HG03575 (cell line): ENCODE measurements at regions not wholly inside any gene's neighbourhood (a gene's known extent, or its start where the extent isn't known, plus 50 kb on each side); places are given as distances from the start of the nearest gene placed in this dataset.
"Not testable (repeated sequence)": the region's sequence is repeated elsewhere in the genome, so short reads cannot be mapped to it uniquely, and the experiment has no call there.

Experiments
- ATAC-seq: cut with Tn5 transposase; IDR thresholded peaks from one replicate; pipeline ENCODE4 v1.9.1; 2021; ENCODE audit not compliant: unreplicated experiment, insufficient number of reproducible peaks, low FRiP score; ENCODE audit errors: extremely low read depth

GRCh38 chr1:146535575-146535974 lies 306.8 kb upstream of the NOTCH2NLA start:
- ATAC-seq: not testable (repeated sequence)

GRCh38 chr1:146530958-146531357 lies 302.1 kb upstream of the NOTCH2NLA start:
- not testable (repeated sequence) for ATAC-seq

DNA sequence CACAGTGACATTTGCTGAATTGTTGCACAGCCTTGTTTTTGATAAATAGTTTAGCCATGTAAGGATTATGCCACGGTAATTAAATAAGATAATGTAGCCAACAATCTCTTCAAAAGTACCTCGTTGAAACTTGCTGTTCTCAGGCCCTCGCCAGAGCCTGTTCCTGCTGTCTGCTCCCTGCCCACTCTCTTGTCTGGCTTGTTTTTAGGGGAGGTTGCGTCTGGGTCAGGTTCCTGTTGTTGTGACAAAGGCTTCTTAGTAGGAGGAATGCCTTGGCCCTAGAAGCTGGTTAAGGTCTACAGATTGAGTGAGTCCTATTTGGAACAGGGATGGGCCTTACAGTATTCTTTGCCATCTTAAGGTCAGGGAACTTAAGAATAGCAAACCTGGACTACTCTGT lies 294.0 kb upstream of the NOTCH2NLA start:
- not testable (repeated sequence) for ATAC-seq

- not testable (repeated sequence) for ATAC-seq
Measured at GRCh38 chr1:146522345-146522744, 293.5 kb upstream of the NOTCH2NLA start.

- ATAC-seq: not testable (repeated sequence)
Measured at GRCh38 chr1:146521804-146522203, 293.0 kb upstream of the NOTCH2NLA start.

- ATAC-seq: not testable (repeated sequence)
Measured at GRCh38 chr1:146513754-146514153, 284.9 kb upstream of the NOTCH2NLA start.

GRCh38 chr1:146511047-146511777 lies 282.4 kb upstream of the NOTCH2NLA start:
- ATAC-seq: not testable (repeated sequence)

GRCh38 chr1:146510248-146510983 lies 281.6 kb upstream of the NOTCH2NLA start:
- ATAC-seq: not testable (repeated sequence)

DNA sequence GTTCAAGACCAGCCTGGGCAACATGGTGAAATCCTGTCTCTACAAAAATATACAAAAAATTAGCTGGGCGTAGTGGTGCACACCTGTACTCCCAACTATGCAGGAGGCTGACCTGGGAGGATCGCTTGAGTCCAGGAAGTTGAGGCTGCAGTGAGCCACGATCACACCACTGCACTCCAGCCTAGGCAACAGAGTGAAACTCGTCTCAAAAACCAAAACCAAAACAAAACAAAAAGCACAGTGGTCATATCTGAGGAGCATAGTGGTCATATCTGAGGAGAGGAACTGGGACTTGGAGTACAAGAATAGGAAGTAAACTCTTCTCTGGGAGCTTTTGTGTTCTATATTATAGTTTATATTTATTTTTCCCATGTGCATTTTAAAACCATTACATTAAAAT lies 275.3 kb upstream of the NOTCH2NLA start:
- not testable (repeated sequence) for ATAC-seq

- ATAC-seq: not testable (repeated sequence)
Measured at GRCh38 chr1:146487555-146487954, 258.7 kb upstream of the NOTCH2NLA start.

DNA sequence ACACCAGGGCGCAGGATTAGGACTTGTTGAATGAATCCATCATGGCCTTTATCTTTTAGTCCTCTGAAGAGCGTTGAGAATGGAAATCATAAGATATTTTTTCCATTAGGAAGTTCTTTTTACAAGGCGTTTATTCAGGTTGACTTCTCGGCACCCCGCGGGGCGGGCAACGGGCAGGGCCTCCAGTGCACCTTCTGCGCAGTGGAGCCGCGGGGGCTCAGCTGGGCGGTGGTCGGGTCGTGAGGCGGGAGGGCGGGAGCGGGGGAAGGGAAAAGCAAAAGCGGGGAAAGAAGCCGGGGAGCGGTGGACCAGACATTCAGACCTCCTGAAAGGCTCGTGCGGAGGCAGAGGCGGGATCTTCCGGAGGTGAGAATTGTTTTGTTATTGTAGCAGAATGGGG lies 258.3 kb upstream of the NOTCH2NLA start:
- not testable (repeated sequence) for ATAC-seq

- ATAC-seq: not testable (repeated sequence)
Measured at GRCh38 chr1:146486300-146487014, 257.6 kb upstream of the NOTCH2NLA start.

GRCh38 chr1:146484195-146484594 lies 255.4 kb upstream of the NOTCH2NLA start:
- not testable (repeated sequence) for ATAC-seq

DNA sequence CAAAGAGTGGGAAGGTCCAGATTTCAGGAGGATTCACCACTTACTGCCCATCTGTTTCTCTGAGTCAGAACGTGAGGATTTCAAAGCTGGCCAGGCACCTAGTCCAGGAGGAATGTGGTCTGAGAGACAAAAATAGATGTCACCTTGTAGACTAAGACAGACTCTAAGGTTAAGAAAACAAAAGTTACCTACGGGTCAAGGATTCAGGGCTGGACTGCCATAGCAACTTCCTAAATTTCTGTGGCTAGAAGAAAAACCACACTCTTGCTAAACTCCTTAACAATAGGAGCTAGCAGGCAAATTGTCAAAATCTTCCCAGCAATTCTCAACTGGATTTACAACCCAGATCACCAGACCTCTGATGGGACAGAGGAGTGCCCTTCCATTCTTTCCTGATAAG lies 250.4 kb upstream of the NOTCH2NLA start:
- ATAC-seq: not testable (repeated sequence)

DNA sequence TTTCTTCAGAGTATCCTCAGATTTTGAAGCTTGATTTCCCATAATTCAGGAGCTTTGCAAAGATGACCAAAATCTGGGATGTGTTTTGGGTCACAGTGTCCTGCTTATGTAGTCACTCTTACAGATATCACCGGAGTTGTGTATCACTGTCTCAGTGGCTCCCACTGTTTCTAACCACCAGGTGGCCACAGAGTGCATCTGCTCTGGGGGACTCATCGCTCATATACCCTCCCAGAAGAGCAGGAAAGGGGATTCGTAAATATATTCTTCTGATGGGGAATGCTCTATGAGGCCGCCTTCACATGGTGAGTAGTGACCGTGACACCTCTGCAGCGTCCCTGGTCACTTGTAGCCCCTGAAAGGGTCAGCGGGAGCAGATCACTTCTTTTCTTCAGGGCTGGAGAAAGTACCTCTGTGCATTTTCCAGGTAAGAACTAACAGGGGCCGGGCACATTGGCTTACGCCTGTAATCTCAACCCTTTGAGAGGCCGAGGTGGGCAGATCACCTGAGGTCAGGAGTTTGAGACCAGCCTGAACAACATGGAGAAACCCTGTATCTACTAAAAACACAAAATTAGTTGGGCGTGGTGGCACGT lies 249.4 kb upstream of the NOTCH2NLA start:
- ATAC-seq: not testable (repeated sequence)

DNA sequence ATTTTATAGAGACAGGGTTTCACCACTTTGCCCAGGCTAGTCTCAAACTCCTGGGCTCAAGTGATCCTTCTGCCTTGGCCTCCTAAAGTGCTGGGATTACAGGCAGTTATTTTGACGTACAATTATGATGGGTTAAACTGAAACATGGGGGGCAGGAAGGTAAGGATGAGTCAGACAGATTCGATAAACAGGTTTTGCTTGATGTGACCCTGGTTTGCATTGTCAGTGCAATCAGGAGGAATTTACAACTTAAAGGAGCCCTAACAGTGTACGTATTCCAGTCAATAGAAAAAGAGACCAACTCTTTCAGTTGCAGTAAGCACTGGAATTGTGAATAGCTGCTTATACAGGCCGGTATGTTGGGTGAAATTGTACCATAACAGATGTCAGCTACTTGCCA lies 246.3 kb upstream of the NOTCH2NLA start:
- not testable (repeated sequence) for ATAC-seq

- not testable (repeated sequence) for ATAC-seq
Measured at GRCh38 chr1:146474216-146474615, 245.4 kb upstream of the NOTCH2NLA start.

GRCh38 chr1:146472192-146472861 lies 243.5 kb upstream of the NOTCH2NLA start:
- ATAC-seq: not testable (repeated sequence)

DNA sequence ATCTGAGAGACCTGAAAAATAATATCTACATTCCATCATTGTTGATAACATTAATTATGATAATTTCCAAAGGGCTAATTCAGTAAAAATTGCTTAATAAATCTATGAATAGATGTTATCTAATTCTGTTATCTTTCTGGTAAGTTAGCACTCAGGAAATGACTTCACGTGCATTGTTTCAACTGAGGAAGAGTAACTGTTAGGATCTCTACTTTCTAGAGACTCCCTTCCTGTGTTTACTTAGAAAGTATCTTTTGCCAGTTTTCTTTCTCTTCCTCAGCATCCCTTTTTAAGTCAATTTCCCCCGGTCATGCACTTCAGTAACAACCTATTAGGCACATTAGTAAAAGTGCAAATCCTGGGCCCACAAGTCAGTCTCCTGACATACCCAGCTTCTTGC lies 231.1 kb upstream of the NOTCH2NLA start:
- ATAC-seq: not testable (repeated sequence)
